ENCODE measurements at regions not wholly inside any gene's neighbourhood (a gene's known extent, or its start where the extent isn't known, plus 50 kb on each side); places are given as distances from the start of the nearest gene placed in this dataset.

GRCh38 chr15:29320420-29320819 lies 50.8 kb upstream of the NSMCE3 start:
- in situ Hi-C loops (cut with MboI) = no loop called here
- no peaks in the 10 kb centered on the region for H3K4me1 ChIP-seq (ENCODE audit: insufficient read depth)
- DNase-seq = no peak
- no peak overlapping the region for H3K9ac ChIP-seq
- no peak overlapping the region for H3K4me2 ChIP-seq (ENCODE audit: unreplicated experiment)
- no peaks in the 10 kb centered on the region for H4K20me1 ChIP-seq (ENCODE audit: insufficient read depth)
- no peaks in the 10 kb centered on the region for H3K9me2 ChIP-seq (ENCODE audit: insufficient read depth)
- H3K36me3 ChIP-seq (ENCODE audit: low read depth) = no peaks in the 10 kb centered on the region
- no peaks in the 10 kb centered on the region for H3K27me3 ChIP-seq (replicated peaks; ENCODE audit: insufficient read depth)
- H3K9me3 ChIP-seq (ENCODE audit: low read depth) = no peaks in the 10 kb centered on the region
- no peak overlapping the region for H2AFZ ChIP-seq
- TF ChIP-seq EZH2 (IDR thresholded peaks at IDR 0.05; ENCODE audit: insufficient read depth, poor library complexity, severe bottlenecking) (no peak), EZH2phosphoT487 (IDR thresholded peaks at IDR 0.05; ENCODE audit: insufficient read depth, low read depth) (no peak)
- no peak overlapping the region for H3K4me3 ChIP-seq
- H3K79me2 ChIP-seq (ENCODE audit: insufficient read depth) = no peaks in the 10 kb centered on the region
- no peaks in the 10 kb centered on the region for H3F3A ChIP-seq (ENCODE audit: insufficient read depth)
- H3K27ac ChIP-seq = no peak overlapping the region
- 9 to 16% methylated on average over 1 of the region's 1 CpG for WGBS, 2 experiments (ENCODE audit: low coverage in 1 of 2, low lambda C conversion rate in 2 of 2, missing lambda C conversion rate in 2 of 2)

GRCh38 chr15:29319823-29320222 lies 50.2 kb upstream of the NSMCE3 start:
- no peaks in the 10 kb centered on the region for H4K20me1 ChIP-seq (ENCODE audit: insufficient read depth)
- no peaks in the 10 kb centered on the region for H3K9me3 ChIP-seq (ENCODE audit: low read depth)
- no peak overlapping the region for H3K4me2 ChIP-seq (ENCODE audit: unreplicated experiment)
- H3K4me3 ChIP-seq = no peak overlapping the region
- no peaks in the 10 kb centered on the region for H3F3A ChIP-seq (ENCODE audit: insufficient read depth)
- no peak overlapping the region for H2AFZ ChIP-seq
- 4 to 15% methylated on average over 3 of the region's 3 CpGs for WGBS, 2 experiments (ENCODE audit: low coverage in 1 of 2, low lambda C conversion rate in 2 of 2, missing lambda C conversion rate in 2 of 2)
- H3K79me2 ChIP-seq (ENCODE audit: insufficient read depth) = no peaks in the 10 kb centered on the region
- H3K27ac ChIP-seq = no peak overlapping the region
- H3K9ac ChIP-seq = no peak overlapping the region
- no peaks in the 10 kb centered on the region for H3K9me2 ChIP-seq (ENCODE audit: insufficient read depth)
- 0 out of 2 replicates have a peak, but pooled peaks cover 3% of the 10 kb centered on the region for H3K27me3 ChIP-seq (replicated peaks; ENCODE audit: insufficient read depth)
- in situ Hi-C loops (cut with MboI) = no loop called here
- no peaks in the 10 kb centered on the region for H3K4me1 ChIP-seq (ENCODE audit: insufficient read depth)
- TF ChIP-seq EZH2phosphoT487 (IDR thresholded peaks at IDR 0.05; ENCODE audit: insufficient read depth, low read depth) (no peak), EZH2 (IDR thresholded peaks at IDR 0.05; ENCODE audit: insufficient read depth, poor library complexity, severe bottlenecking) (no peak)
- H3K36me3 ChIP-seq (ENCODE audit: low read depth) = no peaks in the 10 kb centered on the region
- DNase-seq = no peak
